Ureter (tissue), 1 donor: ENCODE measurements at regions not wholly inside any gene's neighbourhood (a gene's known extent, or its start where the extent isn't known, plus 50 kb on each side); places are given as distances from the start of the nearest gene placed in this dataset.
"Not testable (repeated sequence)": the region's sequence is repeated elsewhere in the genome, so short reads cannot be mapped to it uniquely, and the experiment has no call there.

Experiments used
- DNase-seq: peaks from one replicate; pipeline ENCODE4 v3.0.0-alpha.2; 2020; ENCODE audit warnings: low spot score
- donor health status: DM: yes; HTN: yes; CAD: no.

DNA sequence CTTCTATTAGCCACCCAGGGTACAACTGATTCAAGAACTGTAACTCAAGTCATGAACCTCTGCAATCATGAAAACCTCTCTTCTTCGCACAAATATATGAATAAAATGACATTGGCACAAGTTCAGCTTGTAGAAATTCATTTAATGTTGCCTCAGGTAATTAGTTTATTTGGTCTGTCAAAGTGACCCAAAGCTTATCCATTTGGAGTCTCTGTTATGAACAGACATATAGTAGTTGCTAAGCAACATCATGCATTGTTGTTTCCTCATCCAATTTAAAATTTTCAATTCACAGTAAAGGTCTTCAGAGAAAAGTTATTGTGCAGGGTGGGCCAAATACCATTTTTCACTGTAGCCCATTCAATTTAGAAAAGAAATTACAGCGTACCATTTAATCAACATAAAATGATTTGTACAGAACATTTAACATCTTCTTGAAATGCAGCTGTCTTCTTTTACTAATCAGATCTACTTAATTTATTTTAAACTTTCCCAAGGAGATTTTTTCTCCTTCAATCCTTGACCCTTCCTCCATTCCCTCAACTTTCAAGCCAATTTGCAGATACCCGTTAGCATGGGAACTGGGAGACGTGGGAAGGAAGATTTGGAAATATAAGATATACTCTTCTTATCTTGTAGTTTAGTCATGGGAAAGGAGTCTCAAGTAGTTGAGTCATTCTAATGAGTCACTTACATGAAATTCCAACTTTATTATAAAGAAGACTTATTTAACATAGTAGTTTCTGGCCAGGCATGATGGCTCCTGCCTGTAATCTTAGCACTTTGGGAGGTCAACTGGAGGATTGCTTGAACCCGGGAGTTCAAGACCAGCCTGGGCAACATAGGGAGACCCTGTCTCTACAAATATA lies 231.3 kb downstream of the ATPSCKMT start:
- no peak for DNase-seq

DNA sequence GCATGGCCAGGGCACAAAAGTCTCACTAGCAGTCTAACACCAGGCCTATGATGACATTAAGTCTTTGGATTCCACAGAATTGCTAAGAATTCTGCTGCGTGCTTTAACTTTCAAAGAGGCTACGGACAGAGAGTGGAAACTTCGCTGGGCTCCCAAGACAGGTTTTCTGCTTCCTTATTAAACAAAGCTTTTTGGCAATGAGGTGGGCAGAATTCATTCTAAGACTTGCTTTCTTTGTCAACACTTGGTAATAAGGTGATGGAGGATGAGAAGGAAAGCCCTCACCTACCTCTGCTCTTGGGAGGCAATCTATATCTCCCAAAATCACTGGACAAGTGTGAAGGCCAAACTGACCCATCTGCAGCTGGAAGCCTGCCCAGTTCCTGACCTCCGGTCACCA lies 231.9 kb downstream of the ATPSCKMT start:
- no peak for DNase-seq

DNA sequence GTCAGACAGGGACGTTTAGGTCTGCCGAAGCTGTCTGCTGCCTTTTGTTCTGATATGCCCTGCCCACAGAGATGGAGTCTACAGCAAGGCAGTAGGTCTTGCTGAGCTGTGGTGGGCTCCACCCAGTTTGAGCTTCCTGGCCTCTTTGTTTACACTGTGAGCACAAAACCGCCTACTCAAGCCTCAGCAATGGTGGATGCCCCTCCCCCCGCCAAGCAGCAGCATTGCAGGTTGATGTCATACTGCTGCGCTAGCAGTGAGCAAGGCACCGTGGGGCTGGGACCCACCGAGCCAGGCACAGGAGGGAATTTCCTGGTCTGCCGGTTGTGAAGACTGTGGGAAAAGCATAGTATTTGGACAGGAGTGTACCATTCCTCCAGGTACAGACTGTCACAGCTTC lies 233.1 kb downstream of the ATPSCKMT start:
- DNase-seq = not testable (repeated sequence)

DNA sequence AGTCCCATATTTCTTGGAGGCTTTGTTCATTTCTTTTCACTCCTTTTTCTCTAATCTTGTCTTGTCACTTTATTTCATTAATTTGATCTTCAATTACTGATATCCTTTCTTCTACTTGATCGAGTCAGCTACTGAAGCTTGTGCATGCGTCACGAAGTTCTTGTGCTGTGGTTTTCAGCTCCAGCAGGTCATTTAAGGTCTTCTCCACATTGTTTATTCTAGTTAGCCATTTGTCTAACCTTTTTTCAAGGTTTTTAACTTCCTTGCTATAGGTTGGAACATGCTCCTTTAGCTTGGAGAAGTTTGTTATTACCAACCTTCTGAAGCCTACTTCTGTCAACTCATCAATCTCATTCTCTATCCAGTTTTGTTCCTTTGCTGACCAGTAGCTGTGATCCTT lies 234.0 kb downstream of the ATPSCKMT start:
- DNase-seq = not testable (repeated sequence)

DNA sequence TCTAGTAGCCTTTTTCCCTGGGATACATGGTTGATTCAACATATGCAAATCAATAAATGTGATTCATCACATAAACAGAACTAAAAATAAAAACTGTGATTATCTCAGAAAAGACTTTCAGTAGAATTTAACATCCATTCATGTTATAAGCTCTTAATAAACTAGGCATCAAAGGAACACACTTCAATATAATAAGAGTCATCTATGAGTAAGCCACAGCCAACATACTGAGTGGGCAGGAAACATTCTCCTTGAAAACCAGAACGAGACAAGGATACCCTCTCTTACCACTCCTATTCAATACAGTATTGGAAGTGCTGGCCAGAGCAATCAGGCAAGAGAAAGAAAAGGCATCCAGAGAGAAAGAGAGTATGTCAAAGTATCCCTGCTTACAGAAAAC lies 239.9 kb downstream of the ATPSCKMT start:
- no peak for DNase-seq

DNA sequence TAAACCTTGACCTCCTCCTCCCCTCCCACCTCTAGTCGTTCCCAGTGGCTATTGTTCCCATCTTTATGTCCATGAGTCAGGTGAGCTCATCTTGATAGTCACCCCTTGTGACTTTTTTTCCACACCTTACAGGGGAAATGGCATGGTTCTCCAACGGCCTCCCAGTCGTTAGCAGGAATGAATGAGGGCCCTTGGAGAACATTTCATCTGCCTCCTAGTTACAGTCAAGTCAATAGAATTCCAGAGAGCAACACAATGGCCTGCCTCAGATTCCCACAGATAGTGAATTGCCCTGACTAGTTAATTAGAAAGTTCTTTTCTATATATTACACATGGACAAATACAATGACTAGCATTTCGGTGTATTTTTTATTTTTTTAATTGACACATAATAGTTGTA lies 262.6 kb downstream of the ATPSCKMT start:
- no peak for DNase-seq

DNA sequence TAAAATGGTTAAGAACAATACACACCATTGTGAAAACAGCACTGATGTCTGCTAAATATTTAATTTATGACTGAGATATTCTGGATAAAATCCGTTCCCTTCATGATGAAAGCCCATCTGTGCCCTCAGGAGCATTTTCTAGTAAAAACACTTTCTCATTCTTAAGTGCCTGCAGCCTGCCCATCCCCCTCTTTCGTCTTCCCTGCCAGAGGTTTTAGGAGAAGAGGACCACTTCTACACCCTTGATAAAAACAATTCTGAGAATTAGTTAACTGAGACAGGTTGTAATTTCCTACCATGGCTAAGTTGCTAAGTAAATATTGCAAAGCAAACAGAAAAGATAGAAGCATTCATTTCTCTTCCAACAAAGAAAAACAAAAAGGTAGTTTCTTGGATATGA lies 272.6 kb downstream of the ATPSCKMT start:
- no peak for DNase-seq

DNA sequence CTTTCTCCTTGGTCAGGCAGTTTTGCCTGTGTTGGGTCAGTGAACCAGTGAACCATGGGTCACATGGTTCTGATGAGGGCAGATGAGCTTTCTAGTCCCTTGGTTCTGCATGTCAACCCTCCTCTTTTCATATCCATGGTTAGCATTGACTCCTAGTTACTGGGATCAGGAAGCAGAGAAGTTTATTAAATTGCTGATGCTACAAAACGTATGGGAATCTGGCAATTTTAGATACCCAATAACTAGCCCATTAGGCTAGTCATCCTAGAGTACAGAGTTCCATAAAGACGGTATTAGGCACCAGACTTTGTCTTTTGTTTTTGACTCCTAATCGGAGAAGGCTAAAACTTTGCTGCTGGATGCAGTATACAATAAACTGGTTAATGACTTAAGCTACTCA lies 273.1 kb downstream of the ATPSCKMT start:
- DNase-seq = no peak

DNA sequence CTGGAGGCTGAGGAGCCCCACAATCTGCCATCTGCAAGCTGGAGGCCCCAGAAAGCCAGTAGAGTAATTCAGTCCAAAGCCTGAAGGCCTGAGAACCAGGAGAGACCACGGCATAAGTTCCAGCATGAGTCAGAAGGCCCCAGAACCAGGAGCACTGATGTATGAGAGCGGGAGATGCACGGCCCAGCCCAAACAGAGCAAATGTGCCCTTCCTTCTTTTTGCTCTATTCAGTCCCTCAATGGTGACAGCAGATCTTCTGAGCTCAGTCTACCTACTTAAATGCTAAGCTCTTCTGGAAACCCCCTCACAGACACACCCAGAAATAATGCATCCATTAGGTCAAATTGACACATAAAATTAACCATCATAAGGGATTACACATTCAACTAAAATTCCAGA lies 277.6 kb downstream of the ATPSCKMT start:
- DNase-seq = no peak

DNA sequence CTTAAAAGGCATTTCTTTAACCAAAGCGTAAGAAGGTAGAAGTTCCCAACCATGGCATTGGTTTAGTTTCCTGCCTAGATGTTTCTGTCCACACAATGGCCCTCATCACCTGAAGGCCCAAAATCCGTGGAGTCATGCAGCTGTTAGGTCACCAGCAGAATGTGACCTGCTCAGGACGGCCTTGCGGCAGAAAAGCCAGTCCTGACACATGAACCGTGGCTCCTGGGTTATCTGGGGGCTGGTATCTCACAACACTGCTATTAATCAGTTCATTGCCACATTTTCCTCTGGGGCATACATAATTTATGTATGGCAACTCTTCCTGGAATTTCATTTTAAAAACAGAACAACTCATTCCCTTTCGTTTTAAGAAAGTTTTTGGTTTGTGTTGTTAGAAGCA lies 278.4 kb downstream of the ATPSCKMT start:
- DNase-seq = no peak

DNA sequence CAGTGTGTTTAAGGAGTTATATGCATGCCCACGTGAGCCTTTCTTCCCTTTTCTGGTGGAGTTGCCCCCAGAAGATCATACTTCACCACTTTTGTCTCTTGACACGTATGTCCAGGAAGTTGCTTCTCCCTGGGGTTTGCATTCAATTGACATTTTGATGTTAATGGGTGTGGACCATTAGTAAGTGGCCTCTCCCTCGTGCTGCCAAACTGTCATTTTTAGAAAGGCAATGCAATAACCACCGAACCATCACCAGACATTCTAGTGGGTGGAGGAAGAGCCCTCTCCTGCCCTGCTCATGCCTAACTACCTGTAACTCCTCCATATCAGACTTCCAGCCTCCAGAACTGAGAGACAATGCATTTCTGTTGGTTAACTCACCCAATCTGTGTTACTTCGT lies 290.8 kb downstream of the ATPSCKMT start:
- no peak for DNase-seq

DNA sequence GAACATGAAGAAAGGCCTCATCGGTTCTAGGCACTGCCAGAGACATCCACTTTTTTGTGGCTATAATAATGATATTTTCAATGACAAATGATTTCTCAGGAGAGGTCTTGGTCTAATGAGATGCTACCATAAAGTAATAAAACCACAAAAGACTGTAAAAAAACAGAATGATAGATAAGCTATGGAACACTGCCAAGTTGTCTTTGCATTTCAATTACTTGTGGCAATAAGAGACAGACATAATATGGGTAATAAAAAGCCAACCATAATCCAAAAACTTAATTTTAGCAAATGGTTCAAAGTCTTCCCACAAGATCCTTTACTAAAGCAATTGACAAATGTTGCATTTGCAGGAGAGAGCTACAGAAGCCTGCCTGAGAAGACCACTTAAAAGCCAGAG lies 292.5 kb downstream of the ATPSCKMT start:
- no peak for DNase-seq

DNA sequence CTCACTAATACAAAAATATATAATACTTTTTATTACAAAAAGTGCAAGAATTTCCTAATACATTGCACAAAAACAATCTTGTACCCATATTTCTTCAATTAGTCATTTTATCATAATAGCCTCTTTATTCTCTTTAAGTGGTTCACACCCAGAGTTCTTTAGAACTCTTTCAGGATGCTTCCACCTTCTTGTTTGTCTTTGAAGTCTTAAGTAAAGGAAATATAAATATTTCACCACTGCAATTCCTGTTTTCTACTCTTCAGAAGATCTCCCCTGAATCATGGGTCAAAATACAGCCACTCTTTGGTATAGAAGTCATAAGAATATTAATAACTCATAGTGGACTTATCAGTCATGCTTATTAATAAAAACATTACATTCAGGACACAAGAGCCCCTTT lies 293.0 kb downstream of the ATPSCKMT start:
- DNase-seq = no peak

DNA sequence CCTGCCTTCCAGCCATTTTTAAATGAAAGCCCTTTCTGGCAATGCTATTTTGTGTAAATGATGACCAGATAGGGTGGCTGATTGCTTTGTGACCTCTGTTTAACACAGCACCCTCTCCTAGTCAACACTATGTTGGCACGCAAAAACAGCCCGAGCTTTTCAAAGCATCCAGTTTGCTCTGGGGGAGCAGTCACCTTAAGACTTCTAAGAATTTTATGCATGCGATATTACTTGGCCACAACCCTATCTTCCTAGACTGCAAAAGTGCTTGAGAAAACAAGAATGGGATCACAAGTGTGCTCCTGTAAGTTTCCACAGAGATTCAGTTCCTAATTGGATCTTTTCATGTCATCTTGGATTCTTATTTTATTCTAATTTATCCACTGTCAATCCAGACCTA lies 294.1 kb downstream of the ATPSCKMT start:
- no peak for DNase-seq

DNA sequence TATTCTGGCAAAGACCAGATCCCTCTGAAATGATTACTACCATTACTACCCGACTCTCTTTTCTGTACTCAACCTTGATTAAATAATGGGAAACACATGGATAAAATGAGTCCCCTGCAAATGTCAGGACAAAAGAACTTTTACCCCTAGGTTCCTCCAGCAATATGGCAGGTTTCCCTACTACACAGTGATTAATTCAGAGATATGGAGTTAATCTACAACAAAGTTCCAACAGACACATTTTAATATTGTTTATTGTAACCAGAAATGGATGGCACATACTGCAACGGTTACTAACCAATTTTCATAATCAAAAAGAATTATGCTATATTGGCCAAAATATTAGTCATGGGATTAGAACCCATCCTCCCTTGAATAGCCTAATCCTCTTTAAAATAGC lies 294.8 kb downstream of the ATPSCKMT start:
- DNase-seq = no peak

DNA sequence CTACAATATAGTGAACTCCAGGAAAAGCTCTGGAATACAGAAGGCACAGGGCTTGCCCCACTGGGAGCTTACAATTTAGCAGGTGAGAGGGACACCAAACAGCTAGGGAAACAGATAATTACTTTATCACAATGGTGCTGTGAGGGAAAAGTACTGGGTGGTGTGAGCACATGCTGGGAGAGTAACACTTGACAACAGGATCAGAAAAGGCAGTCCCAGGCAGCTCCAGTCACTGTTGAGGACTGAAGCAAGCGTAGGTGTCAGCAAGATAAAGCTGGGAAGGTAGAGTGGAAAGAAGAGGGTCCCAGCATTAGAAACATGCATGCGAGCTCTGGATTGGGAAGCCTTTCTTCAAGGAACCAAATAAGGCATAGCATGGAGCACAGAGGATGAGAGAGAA lies 296.0 kb downstream of the ATPSCKMT start:
- DNase-seq = no peak

DNA sequence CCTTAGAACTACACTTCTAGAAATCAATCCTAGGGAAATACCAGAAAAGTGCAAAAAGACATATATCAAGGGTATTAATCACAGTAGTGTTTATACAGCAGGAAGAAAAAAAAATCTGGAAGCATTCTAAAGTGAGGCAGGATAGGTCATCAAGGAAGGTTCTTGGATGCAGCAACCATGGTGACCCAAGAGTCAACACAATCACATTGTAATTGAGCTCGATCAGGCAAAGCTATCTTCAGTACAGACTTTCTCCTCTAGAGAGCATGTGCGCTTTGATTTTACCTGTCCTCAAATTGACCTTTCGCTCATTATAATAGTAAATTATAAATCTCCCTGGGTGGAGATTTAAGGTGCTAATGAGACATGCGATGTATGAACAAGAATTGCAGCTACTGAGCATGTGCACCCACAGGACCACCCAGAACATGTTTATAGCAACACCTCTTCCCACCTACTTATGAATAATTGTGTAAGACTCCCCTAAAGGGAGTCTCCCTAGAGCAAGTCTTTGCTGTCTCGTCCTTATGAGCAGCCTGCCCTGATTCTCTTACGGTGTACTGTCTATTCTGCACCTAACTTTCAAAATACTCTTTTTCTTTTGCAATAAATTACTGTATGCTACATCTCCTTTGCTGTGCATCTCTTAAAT lies 297.7 kb downstream of the ATPSCKMT start:
- no peak for DNase-seq

DNA sequence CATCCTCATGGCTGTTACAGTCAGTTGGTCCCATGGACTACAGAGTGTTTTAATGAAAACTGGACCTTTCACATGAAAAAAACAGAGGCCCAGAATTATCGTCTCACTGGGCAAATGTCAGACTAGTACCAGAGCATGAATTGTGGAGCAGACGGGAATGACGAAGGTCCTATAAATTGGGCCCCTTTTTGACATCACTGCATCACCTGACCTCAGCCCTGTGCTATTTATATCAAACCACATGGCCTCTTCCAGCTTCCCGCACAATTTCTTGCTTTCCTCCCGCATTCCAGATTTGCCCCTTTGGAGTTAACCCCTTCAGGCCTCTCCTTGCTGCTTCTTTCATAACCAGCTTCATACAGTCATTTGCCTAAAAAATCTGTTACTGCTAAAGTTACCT lies 301.7 kb downstream of the ATPSCKMT start:
- DNase-seq = no peak

DNA sequence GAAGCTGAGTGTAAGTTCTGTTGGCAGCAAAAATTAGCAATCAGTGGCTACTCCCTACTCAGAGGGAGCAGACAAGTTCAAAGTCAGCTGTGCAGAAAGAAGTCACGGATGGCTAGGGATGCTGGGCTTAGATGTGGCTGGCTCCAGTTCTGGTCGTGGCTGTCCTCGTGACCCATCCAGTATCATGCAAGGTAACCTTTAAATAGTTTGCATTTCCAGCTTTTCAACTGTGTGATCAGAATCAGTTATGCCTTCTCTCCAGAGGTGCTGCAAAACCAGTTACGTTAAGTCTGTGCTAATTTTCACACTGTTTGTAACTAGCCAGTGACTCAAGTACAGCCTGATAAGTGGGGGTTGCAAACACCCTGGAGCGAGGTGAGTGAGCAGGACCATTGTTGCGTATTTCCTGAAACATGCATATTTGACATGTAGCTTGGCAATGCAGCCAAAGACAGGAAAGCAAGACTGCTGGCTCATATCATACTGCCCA lies 302.4 kb downstream of the ATPSCKMT start:
- DNase-seq = no peak

DNA sequence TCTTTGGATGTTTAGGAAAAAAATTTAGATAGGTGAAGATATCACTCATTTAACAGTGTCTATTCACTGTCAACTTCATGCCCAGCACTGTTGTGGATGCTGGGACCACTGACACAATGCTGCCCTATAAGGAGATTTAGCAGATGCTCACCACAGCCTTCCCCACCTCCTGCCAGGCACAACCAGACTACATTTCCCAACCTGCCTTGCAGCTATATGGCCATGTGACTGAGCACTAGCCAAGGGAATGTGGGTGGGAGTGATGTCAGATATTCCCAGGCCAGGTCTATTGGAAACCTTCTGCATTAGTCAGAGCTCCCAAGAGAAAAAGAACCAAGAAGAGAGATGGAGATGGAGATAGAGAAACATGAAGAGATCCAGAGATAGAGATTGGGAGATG lies 302.6 kb upstream of the TAS2R1 start:
- DNase-seq = no peak

DNA sequence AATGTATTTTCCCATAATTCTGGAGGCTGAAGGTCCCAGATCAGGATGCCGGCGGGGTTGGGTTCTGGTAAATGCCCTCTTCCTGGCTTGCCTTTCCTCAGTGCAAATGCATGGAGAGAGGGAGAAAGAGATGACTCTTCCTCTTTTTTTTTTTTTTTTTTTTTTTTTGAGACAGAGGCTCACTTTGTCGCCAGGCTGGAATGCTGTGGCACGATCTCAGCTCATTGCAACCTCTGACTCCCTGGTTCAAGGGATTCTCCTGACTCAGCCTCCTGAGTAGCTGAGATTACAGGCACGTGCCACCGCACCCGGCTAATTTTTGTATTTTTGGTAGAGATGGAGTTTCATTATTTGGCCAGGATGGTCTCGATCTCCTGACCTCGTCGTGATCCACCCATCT lies 300.0 kb upstream of the TAS2R1 start:
- no peak for DNase-seq

DNA sequence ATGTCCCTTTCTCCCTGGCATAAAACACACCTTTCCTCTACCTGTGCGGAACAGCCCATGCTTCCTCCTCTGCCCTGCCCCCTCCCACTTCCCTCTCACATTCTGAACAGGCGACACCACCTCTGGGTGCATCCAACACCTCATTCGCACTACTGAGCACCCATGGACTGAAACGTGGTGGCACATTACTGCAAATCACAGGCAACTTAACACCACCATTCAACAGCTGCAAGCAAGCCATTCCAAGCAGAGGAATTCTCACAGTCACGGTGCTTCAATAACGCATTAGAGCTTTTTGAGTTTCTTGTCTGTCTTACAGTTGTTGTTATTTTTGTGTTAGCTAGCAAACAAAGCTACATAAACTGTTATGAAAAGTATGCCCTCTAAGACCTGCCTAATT lies 298.2 kb upstream of the TAS2R1 start:
- no peak for DNase-seq

DNA sequence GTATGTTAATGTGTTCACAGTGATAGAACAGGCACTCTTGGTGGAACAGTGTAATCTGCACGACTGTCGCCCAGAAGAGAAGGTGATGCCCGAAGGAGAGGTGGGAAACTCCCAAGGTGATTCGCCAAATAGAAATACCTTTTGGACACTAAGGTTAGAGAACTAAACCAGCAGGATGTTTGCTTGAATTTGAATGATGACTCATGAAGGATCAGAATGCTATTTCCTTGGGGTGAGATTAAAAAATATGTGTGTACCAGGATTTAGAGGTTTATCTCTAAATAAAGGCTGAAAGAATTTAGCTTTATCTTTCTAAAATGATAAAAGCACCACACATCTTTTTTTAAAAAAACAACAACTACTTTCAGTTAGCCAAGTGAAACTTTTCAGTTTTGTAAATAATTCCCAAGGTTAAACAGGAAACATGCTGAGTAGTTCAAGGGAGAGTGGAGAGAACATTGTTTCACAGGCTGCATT lies 297.4 kb upstream of the TAS2R1 start:
- DNase-seq = no peak
